ENCODE measurements at regions not wholly inside any gene's neighbourhood (a gene's known extent, or its start where the extent isn't known, plus 50 kb on each side); places are given as distances from the start of the nearest gene placed in this dataset.

GRCh38 chr14:85054178-85054577 lies 475.8 kb upstream of the FLRT2 start:
- no peak overlapping the region for H3K27ac Mint-ChIP-seq
- no peak overlapping the region for H3K4me3 Mint-ChIP-seq
- CTCF ChIA-PET, result no interaction called here
- TF ChIP-seq SP1 (CRISPR knock-in tag; conservative IDR thresholded peaks at IDR 0.05) (no peak), PRDM15 (CRISPR knock-in tag; IDR thresholded peaks at IDR 0.05) (no peak), NR2C2 (CRISPR knock-in tag; IDR thresholded peaks at IDR 0.05) (no peak), FOXK1 (CRISPR knock-in tag; IDR thresholded peaks at IDR 0.05) (no peak), ATF2 (CRISPR knock-in tag; IDR thresholded peaks at IDR 0.05; ENCODE audit: borderline replicate concordance, low read depth) (no peak), CTCF (IDR thresholded peaks at IDR 0.05) (no peak), IRF1 (CRISPR knock-in tag; IDR thresholded peaks at IDR 0.05) (no peak), ZSCAN18 (CRISPR knock-in tag; IDR thresholded peaks at IDR 0.05) (no peak), AFF4 (CRISPR knock-in tag; IDR thresholded peaks at IDR 0.05; ENCODE audit: borderline replicate concordance) (no peak), TEAD1 (CRISPR knock-in tag; IDR thresholded peaks at IDR 0.05) (no peak), ZNF263 (CRISPR knock-in tag; IDR thresholded peaks at IDR 0.05; ENCODE audit: low read depth) (no peak), GTF2I (CRISPR knock-in tag; conservative IDR thresholded peaks at IDR 0.05) (no peak), NR1H2 (CRISPR knock-in tag; IDR thresholded peaks at IDR 0.05) (no peak), TEAD4 (CRISPR knock-in tag; IDR thresholded peaks at IDR 0.05) (no peak), ZNF138 (CRISPR knock-in tag; conservative IDR thresholded peaks at IDR 0.05) (no peak), PRRX2 (CRISPR knock-in tag; IDR thresholded peaks at IDR 0.05) (no peak), PREB (CRISPR knock-in tag; IDR thresholded peaks at IDR 0.05; ENCODE audit: borderline replicate concordance) (no peak), MLX (CRISPR knock-in tag; IDR thresholded peaks at IDR 0.05) (no peak), JAZF1 (CRISPR knock-in tag; IDR thresholded peaks at IDR 0.05) (no peak), MXD4 (CRISPR knock-in tag; IDR thresholded peaks at IDR 0.05; ENCODE audit: borderline replicate concordance) (no peak)
- peaks cover 38% of the 10 kb centered on the region for H3K36me3 Mint-ChIP-seq
- H3K4me1 Mint-ChIP-seq, result no peaks in the 10 kb centered on the region
- ATAC-seq (no peak), DNase-seq (ENCODE audit: low spot score) (no peak)
- H3K9me3 Mint-ChIP-seq, result peaks cover 51% of the 10 kb centered on the region
- POLR2A ChIA-PET, result no interaction called here
- no peaks in the 10 kb centered on the region for H3K27me3 Mint-ChIP-seq (ENCODE audit: low read depth)

All from WTC11 (cell line).